Stomach (tissue), 8 donors: ENCODE measurements at regions not wholly inside any gene's neighbourhood (a gene's known extent, or its start where the extent isn't known, plus 50 kb on each side); places are given as distances from the start of the nearest gene placed in this dataset.

Source experiments
- DNase-seq, 2 donors: peaks; one replicate each; pipeline versions ENCODE4 v3.0.0 to v3.0.0-alpha.2; 2013 to 2019
- H3K27ac ChIP-seq, 5 donors: fragments of 200-600 bp in 4 of 5; sonication (generic) in 4 of 5; one replicate each; pipeline ENCODE4 v1.5.1; 2013 to 2019; ENCODE audit warnings: mild to moderate bottlenecking in 1 of 5, moderate library complexity in 1 of 5
- H3K27me3 ChIP-seq, 3 donors: fragments of 200-600 bp; sonication (generic); one replicate each; pipeline ENCODE4 v1.5.1; 2017 to 2019; ENCODE audit warnings: mixed run types in 1 of 3
- H3K36me3 ChIP-seq, 4 donors: fragments of 200-600 bp; sonication (generic); 1 replicate in 3 of 4; 2 replicates in 1 of 4; pipeline ENCODE4 v1.5.1; 2016 to 2019
- H3K4me1 ChIP-seq, 4 donors: fragments of 200-600 bp; sonication (generic); one replicate each; pipeline ENCODE4 v1.5.1; 2016 to 2019
- H3K4me3 ChIP-seq, 4 donors: fragments of 200-600 bp; sonication (generic) in 3 of 4; one replicate each; pipeline ENCODE4 v1.5.1; 2016 to 2019; ENCODE audit warnings: mild to moderate bottlenecking in 1 of 4
- H3K9me3 ChIP-seq, 4 donors: fragments of 200-600 bp; sonication (generic); one replicate each; pipeline ENCODE4 v1.5.1; 2016 to 2019
- CTCF ChIP-seq, 7 experiments: fragments of 450-650 bp in 4 of 7; fragments of 200-600 bp in 3 of 7; sonication (generic) in 3 of 7; IDR thresholded peaks; one replicate each; pipeline ENCODE4 v1.5.1; 2016 to 2019; ENCODE audit warnings: antibody characterized with exemption in 7 of 7, control low read depth in 2 of 7, mild to moderate bottlenecking in 1 of 7
- EP300 ChIP-seq: sonication (generic); formaldehyde crosslinking; IDR thresholded peaks from one replicate; pipeline ENCODE4 v1.6.1; 2017; ENCODE audit warnings: antibody characterized with exemption
- POLR2A ChIP-seq, 4 donors: fragments of 450-650 bp; IDR thresholded peaks; one replicate each; pipeline ENCODE4 v1.6.1; 2016; ENCODE audit warnings: antibody characterized with exemption in 4 of 4, control low read depth in 2 of 4, mild to moderate bottlenecking in 1 of 4, moderate library complexity in 1 of 4
- POLR2AphosphoS5 ChIP-seq, 3 donors: sonication (generic); formaldehyde crosslinking; IDR thresholded peaks; one replicate each; pipeline ENCODE4 v1.6.1; 2016; ENCODE audit warnings: antibody characterized with exemption in 3 of 3
- WGBS, 5 donors: extraction: QIAGEN DNeasy Blood & Tissue Kit in 3 of 5; methylation state at CpG; one replicate each; pipeline versions ENCODE4 v1.1.5 to v1.1.7; 2013 to 2018; 5-methylcytosine and 5-hydroxymethylcytosine counted together
- intact Hi-C: fragments of 100-400 bp; cut with DNase I; formaldehyde crosslinking; loops from one replicate; pipeline ENCODE4 v1.15.1; 2023; ENCODE audit warnings: low total_unique reads
- donor health status: healthy with polysubstance abuse.
- donor health status: Bipolar disorder and iron deficiency.
- donor health status: healthy.

DNA sequence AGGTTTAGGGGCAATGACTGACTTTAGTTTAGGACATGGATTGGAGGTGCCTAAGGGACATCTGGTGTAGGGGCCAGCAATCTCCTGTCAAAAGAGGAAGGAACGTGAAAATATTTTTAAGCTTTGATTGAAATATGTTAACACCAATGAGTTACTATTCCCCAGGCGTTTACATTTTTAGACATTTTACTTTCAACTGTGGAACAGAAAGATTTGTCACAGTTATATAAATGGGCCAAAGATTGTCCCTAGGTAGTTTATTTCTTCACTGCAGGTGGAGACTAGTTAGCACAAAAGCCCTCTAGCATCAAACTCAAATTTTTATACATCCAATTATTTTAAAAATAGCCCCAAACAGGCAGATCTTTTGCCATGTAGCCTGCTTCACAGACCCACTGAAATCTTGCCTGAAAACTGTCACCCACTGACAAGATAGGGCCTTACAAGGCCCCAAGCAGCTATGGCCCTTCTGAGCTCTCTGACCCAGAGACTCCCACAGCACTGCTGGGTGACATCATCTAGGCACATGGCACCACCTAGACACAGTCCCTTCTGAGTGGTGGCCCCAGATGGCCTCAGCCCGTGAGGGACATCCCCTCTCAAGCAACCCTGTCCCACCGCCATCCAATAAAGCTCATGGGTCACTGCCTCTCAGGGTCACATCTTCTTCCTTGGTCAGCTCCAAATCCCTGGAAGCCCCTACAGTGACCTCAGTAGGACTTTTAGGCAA, 64.8 kb upstream of the DOCK9 start:
- TF ChIP-seq POLR2AphosphoS5 (IDR thresholded peaks at IDR 0.05) (no peak), EP300 (no peak)
- Histone ChIP-seq H3K27me3 (no peaks in the 10 kb centered on the region), H3K27ac (no peak overlapping the region), H3K9me3 (no peaks in the 10 kb centered on the region), H3K4me3 (no peak overlapping the region), H3K4me1 (peaks cover 8 to 53% (median 30%) of the 10 kb centered on the region in 4 donors), H3K36me3 (no peaks in the 10 kb centered on the region)
- WGBS, 5 donors, result 91 to 99% (median 92%) methylated on average over 4 of the region's 4 CpGs
- intact Hi-C loops, result no loop called here
- no peak for DNase-seq

- Histone ChIP-seq H3K4me1 (peaks cover 8 to 57% (median 30%) of the 10 kb centered on the region in 4 donors), H3K9me3 (no peaks in the 10 kb centered on the region), H3K4me3 (no peak overlapping the region), H3K27ac (no peak overlapping the region), H3K27me3 (no peaks in the 10 kb centered on the region), H3K36me3 (no peaks in the 10 kb centered on the region)
- WGBS, 5 donors, result 91 to 95% (median 94%) methylated on average over 4 of the region's 4 CpGs
- intact Hi-C loops, result no loop called here
- no peak for TF ChIP-seq CTCF (IDR thresholded peaks at IDR 0.05)
- TF ChIP-seq POLR2A (IDR thresholded peaks at IDR 0.05), result no peak
- no peak for TF ChIP-seq POLR2AphosphoS5 (IDR thresholded peaks at IDR 0.05)
- no peak for TF ChIP-seq EP300
- no peak for DNase-seq
Observed at GRCh38 chr13:99043831-99044231, 66.0 kb upstream of the DOCK9 start.

- intact Hi-C loops, result no loop called here
- Histone ChIP-seq H3K4me3 (no peak overlapping the region), H3K27me3 (no peaks in the 10 kb centered on the region), H3K9me3 (no peaks in the 10 kb centered on the region), H3K4me1 (peaks cover 8 to 60% (median 30%) of the 10 kb centered on the region in 4 donors), H3K27ac (no peak overlapping the region), H3K36me3 (no peaks in the 10 kb centered on the region)
- no peak for DNase-seq
- WGBS, 5 donors, result 67 to 89% (median 83%) methylated on average over 4 of the region's 4 CpGs
- TF ChIP-seq POLR2A (IDR thresholded peaks at IDR 0.05), result no peak
- no peak for TF ChIP-seq CTCF (IDR thresholded peaks at IDR 0.05)
- TF ChIP-seq EP300, result no peak
- no peak for TF ChIP-seq POLR2AphosphoS5 (IDR thresholded peaks at IDR 0.05)
Observed at GRCh38 chr13:99044764-99045163, 66.9 kb upstream of the DOCK9 start.

DNA sequence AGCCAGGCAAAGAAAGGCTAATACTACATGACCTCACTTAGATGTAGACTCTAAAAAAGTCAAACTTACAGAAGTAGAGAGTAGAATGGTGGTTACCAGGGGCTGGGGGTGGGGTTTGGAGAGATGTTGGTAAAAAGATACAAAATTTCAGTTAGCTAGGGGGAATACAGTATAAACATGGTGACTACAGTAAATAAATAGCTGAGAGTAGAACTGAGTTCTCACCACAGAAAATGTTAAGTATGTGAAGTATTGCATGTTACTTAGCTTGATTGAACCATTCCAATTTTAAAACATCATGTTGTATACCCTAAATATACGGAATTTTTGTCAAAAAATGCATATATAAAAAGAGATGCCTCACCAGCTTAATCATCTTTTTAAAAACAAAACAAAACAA, 67.5 kb upstream of the DOCK9 start:
- Histone ChIP-seq H3K9me3 (no peaks in the 10 kb centered on the region), H3K27ac (peak overlapping the region in 2 of 5 donors; percentile 52 to 83), H3K4me1 (peaks cover 8 to 60% (median 29%) of the 10 kb centered on the region in 4 donors), H3K27me3 (no peaks in the 10 kb centered on the region), H3K4me3 (no peak overlapping the region), H3K36me3 (no peaks in the 10 kb centered on the region)
- DNase-seq, result no peak
- intact Hi-C loops, result no loop called here
- WGBS, 5 donors, result 64 to 92% (median 85%) methylated on average over 1 of the region's 1 CpG
- TF ChIP-seq POLR2AphosphoS5 (IDR thresholded peaks at IDR 0.05), result no peak
- TF ChIP-seq POLR2A (IDR thresholded peaks at IDR 0.05), result no peak
- TF ChIP-seq CTCF (IDR thresholded peaks at IDR 0.05), result no peak
- TF ChIP-seq EP300, result no peak

- Histone ChIP-seq H3K9me3 (no peaks in the 10 kb centered on the region), H3K36me3 (no peaks in the 10 kb centered on the region), H3K27ac (peak overlapping the region in 4 of 5 donors; percentile 24 to 83 (median 62)), H3K4me3 (no peak overlapping the region), H3K27me3 (no peaks in the 10 kb centered on the region), H3K4me1 (peaks cover 8 to 56% (median 18%) of the 10 kb centered on the region in 4 donors)
- TF ChIP-seq CTCF (IDR thresholded peaks at IDR 0.05), result no peak
- no peak for TF ChIP-seq POLR2A (IDR thresholded peaks at IDR 0.05)
- no peak for TF ChIP-seq POLR2AphosphoS5 (IDR thresholded peaks at IDR 0.05)
- no peak for TF ChIP-seq EP300
- intact Hi-C loops, result no loop called here
- DNase-seq, result no peak
- WGBS, 5 donors, result 29 to 51% (median 46%) methylated on average over 4 of the region's 4 CpGs
Observed at GRCh38 chr13:99046851-99047250, 69.0 kb upstream of the DOCK9 start.
